K562 (cell line): ENCODE measurements at regions not wholly inside any gene's neighbourhood (a gene's known extent, or its start where the extent isn't known, plus 50 kb on each side); places are given as distances from the start of the nearest gene placed in this dataset.

Experiments
- ATAC-seq: fragments of 200-7000 bp; cut with Tn5 transposase; 3 replicates; pipeline ENCODE4 v1.9.1; 2020; ENCODE audit warnings: moderate library complexity
- BruUV-seq: library from RNA; stranded (reverse); fragments of 400-500 nt; replicated peaks from 2 replicates; lab custom pipeline; 2021; lab: Mats Ljungman, UMichigan
- CTCF ChIA-PET: fragments of 300-600 bp; formaldehyde crosslinking; extraction: SDS; loops from one replicate; lab custom pipeline; 2021; ENCODE audit warnings: low intra/inter-chr PET ratio; lab: Yijun Ruan, JAX
- POLR2A ChIA-PET: fragments of 300-600, 350-650 bp; sonication (Branson Sonifier 250); formaldehyde crosslinking; extraction: SDS; loops from one replicate; lab custom pipeline; 2021; ENCODE audit warnings: antibody characterized with exemption, inconsistent platforms; lab: Yijun Ruan, JAX
- DNase-seq, 4 experiments: peaks; one replicate each; pipeline versions ENCODE4 v3.0.0 to v3.0.0-alpha.2; 2011 to 2018; ENCODE audit warnings: low spot score in 3 of 4, mixed read lengths in 3 of 4; ENCODE audit errors: extremely low read depth in 1 of 4
- FAIRE-seq: peaks from 2 replicates; lab custom pipeline; 2011; peaks lifted over from hg19 to GRCh38; lab: Jason Lieb, UNC
- H2AFZ ChIP-seq: 2 replicates; pipeline ENCODE4 v1.6.0; 2011; ENCODE audit warnings: low read depth, low read length, control low read depth, inconsistent platforms
- H3K27ac ChIP-seq: fragments of 200-600 bp; 3 replicates; pipeline ENCODE4 v1.8.0; 2011; ENCODE audit warnings: low read depth, mild to moderate bottlenecking, control low read depth, inconsistent platforms, low read length, moderate library complexity, mixed read lengths; ENCODE audit errors: extremely low read depth
- H3K27me3 ChIP-seq, 2 experiments: fragments of 300-600 bp in 1 of 2; 2 replicates in 1 of 2; 3 replicates in 1 of 2; pipeline versions ENCODE4 v1.6.0 to v1.8.0; 2011; ENCODE audit warnings: inconsistent platforms in 2 of 2, low read length in 2 of 2, mild to moderate bottlenecking in 1 of 2, mixed read lengths in 1 of 2, moderate library complexity in 1 of 2; ENCODE audit not compliant: control insufficient read depth in 2 of 2, insufficient read depth in 2 of 2
- H3K36me3 ChIP-seq: fragments of 300-600 bp; 3 replicates; pipeline ENCODE4 v1.8.0; 2011; ENCODE audit warnings: mild to moderate bottlenecking, low read length, inconsistent platforms; ENCODE audit not compliant: control insufficient read depth, insufficient read depth
- H3K4me1 ChIP-seq, 2 experiments: fragments of 200-600 bp in 1 of 2; replicated peaks in 1 of 2; 2 replicates in 1 of 2; 3 replicates in 1 of 2; pipeline versions ENCODE4 v1.5.1 to v1.8.0; 2011; ENCODE audit warnings: inconsistent platforms in 2 of 2, low read length in 2 of 2, mild to moderate bottlenecking in 1 of 2, mixed read lengths in 1 of 2, moderate library complexity in 1 of 2; ENCODE audit not compliant: control insufficient read depth in 2 of 2, insufficient read depth in 2 of 2
- H3K4me2 ChIP-seq: 2 replicates; pipeline ENCODE4 v1.6.1; 2011; ENCODE audit warnings: low read length, control low read depth, inconsistent platforms, mixed read lengths; ENCODE audit not compliant: insufficient read depth
- H3K4me3 ChIP-seq: fragments of 200-600 bp; sonication (generic), shearing (Covaris generic); 2 replicates; pipeline ENCODE4 v1.5.1; 2016; ENCODE audit warnings: control low read depth, inconsistent platforms
- H3K79me2 ChIP-seq: fragments of 200-600 bp; 3 replicates; pipeline ENCODE4 v1.8.0; 2011; ENCODE audit warnings: low read length, inconsistent platforms; ENCODE audit not compliant: control insufficient read depth, insufficient read depth
- H3K9ac ChIP-seq, 2 experiments: 2 replicates each; pipeline versions ENCODE4 v1.6.0 to v1.6.1; 2011; ENCODE audit warnings: low read depth in 2 of 2, low read length in 2 of 2, control low read depth in 1 of 2, inconsistent platforms in 1 of 2, mild to moderate bottlenecking in 1 of 2, mixed read lengths in 1 of 2; ENCODE audit not compliant: insufficient read depth in 1 of 2
- H3K9me1 ChIP-seq: one replicate; pipeline ENCODE4 v1.6.0; 2011; ENCODE audit warnings: inconsistent platforms, mild to moderate bottlenecking, low read length, moderate library complexity; ENCODE audit not compliant: control insufficient read depth, insufficient read depth
- H3K9me3 ChIP-seq: replicated peaks from 2 replicates; pipeline ENCODE4 v1.5.1; 2011; ENCODE audit warnings: low read depth, low read length, inconsistent platforms; ENCODE audit not compliant: control insufficient read depth, insufficient read depth
- H4K20me1 ChIP-seq: replicated peaks from 2 replicates; pipeline ENCODE4 v1.6.1; 2011; ENCODE audit warnings: low read length, inconsistent platforms, mixed read lengths; ENCODE audit not compliant: control insufficient read depth, insufficient read depth
- BDP1 ChIP-seq: IDR thresholded peaks from 3 replicates; pipeline ENCODE4 v1.6.1; 2011; ENCODE audit not compliant: insufficient read length, insufficient read depth
- ESRRB ChIP-seq: fragments of 250-450 bp; sonication (Bioruptor Pico); IDR thresholded peaks from 2 replicates; pipeline ENCODE4 v1.5.0; 2020; ENCODE audit warnings: mild to moderate bottlenecking, moderate library complexity, borderline replicate concordance
- NFYB ChIP-seq: IDR thresholded peaks from 2 replicates; pipeline ENCODE4 v1.6.1; 2011; ENCODE audit warnings: mild to moderate bottlenecking, moderate library complexity; ENCODE audit not compliant: insufficient read length; ENCODE audit errors: extremely low read depth
- PHB ChIP-seq: fragments of 250-450 bp; sonication (Bioruptor Pico); IDR thresholded peaks from 2 replicates; pipeline ENCODE4 v1.5.0; 2021
- POLR2H ChIP-seq: IDR thresholded peaks from 2 replicates; pipeline ENCODE4 v1.6.1; 2016; ENCODE audit warnings: missing genetic modification characterization, low read depth, mild to moderate bottlenecking, control low read depth, missing compliant biosample characterization, moderate library complexity
- PYGO2 ChIP-seq: fragments of 450-650 bp; IDR thresholded peaks from 2 replicates; pipeline ENCODE4 v1.6.1; 2016; ENCODE audit warnings: mild to moderate bottlenecking, missing genetic modification characterization, moderate library complexity, missing compliant biosample characterization
- TCF7L2 ChIP-seq: fragments of 150-350 bp; IDR thresholded peaks from 2 replicates; pipeline ENCODE4 v1.6.1; 2016; ENCODE audit warnings: low read depth, mild to moderate bottlenecking, low read length, moderate library complexity
- TEAD2 ChIP-seq: fragments of 450-650 bp; IDR thresholded peaks from 2 replicates; pipeline ENCODE4 v1.6.1; 2016; ENCODE audit warnings: missing genetic modification characterization, control low read depth, missing compliant biosample characterization
- ZNF23 ChIP-seq: fragments of 250-450 bp; sonication (Bioruptor Pico); IDR thresholded peaks from 2 replicates; pipeline ENCODE4 v1.4.0; 2020; ENCODE audit warnings: mild to moderate bottlenecking
- WGBS: fragments of 100-300 bp; shearing (Covaris generic); methylation state at CpG from one replicate; pipeline ENCODE4 v1.1.6; 2016; ENCODE audit warnings: low coverage, mixed read lengths; ENCODE audit not compliant: insufficient coverage; ENCODE audit errors: missing lambda C conversion rate; 5-methylcytosine and 5-hydroxymethylcytosine counted together
- in situ Hi-C: fragments of 300-500 bp; cut with MboI; formaldehyde crosslinking; loops from 4 replicates; pipeline ENCODE4 v1.15.0; 2018; ENCODE audit warnings: inconsistent platforms, mixed read lengths
- intact Hi-C: fragments of 100-400 bp; cut with micrococcal nuclease; formaldehyde crosslinking; loops from 2 replicates; pipeline ENCODE4 v1.14.2; 2022
- TF ChIP-seq, protein P1 (sequence below): sonication (generic); formaldehyde crosslinking; IDR thresholded peaks from 2 replicates; pipeline ENCODE4 v1.8.0; 2023; ENCODE audit warnings: mild to moderate bottlenecking, missing genetic modification reagents
- TF ChIP-seq, protein P2 (sequence below): fragments of 250-450 bp; sonication (Bioruptor Pico); IDR thresholded peaks from 2 replicates; pipeline ENCODE4 v1.4.0; 2020; ENCODE audit warnings: borderline replicate concordance
- TF ChIP-seq, protein P3 (sequence below): sonication (generic); formaldehyde crosslinking; IDR thresholded peaks from 2 replicates; pipeline ENCODE4 v1.4.0; 2020; ENCODE audit warnings: mild to moderate bottlenecking, missing genetic modification reagents

DNA sequence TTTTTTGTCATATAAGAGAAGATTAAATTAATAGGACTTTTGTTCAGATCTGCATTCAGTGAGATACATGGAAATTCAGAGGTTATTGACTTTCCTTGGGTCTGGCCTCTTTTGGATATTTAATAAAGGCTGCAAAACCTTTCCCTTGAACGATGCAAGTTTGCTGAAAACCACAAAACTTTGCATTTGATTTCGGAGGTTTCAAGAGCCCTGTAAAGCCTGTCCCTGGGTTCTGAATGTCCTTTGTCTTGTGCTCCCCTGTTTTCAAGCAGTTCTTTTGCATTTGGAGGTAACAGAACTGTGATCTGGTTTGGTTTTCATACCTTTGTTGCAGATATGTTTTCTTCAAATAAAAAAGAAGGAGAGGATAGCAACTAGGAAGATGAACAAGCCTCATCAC is 188.1 kb upstream of the DMRT1 start:
- TF ChIP-seq ZNF23 (CRISPR knock-in tag) = no peak
- TF ChIP-seq TCF7L2 = no peak
- no peak for TF ChIP-seq PYGO2 (tag)
- no peak for TF ChIP-seq PHB (CRISPR knock-in tag)
- TF ChIP-seq NFYB = no peak
- no peak for TF ChIP-seq ESRRB
- TF ChIP-seq, protein P1, sequence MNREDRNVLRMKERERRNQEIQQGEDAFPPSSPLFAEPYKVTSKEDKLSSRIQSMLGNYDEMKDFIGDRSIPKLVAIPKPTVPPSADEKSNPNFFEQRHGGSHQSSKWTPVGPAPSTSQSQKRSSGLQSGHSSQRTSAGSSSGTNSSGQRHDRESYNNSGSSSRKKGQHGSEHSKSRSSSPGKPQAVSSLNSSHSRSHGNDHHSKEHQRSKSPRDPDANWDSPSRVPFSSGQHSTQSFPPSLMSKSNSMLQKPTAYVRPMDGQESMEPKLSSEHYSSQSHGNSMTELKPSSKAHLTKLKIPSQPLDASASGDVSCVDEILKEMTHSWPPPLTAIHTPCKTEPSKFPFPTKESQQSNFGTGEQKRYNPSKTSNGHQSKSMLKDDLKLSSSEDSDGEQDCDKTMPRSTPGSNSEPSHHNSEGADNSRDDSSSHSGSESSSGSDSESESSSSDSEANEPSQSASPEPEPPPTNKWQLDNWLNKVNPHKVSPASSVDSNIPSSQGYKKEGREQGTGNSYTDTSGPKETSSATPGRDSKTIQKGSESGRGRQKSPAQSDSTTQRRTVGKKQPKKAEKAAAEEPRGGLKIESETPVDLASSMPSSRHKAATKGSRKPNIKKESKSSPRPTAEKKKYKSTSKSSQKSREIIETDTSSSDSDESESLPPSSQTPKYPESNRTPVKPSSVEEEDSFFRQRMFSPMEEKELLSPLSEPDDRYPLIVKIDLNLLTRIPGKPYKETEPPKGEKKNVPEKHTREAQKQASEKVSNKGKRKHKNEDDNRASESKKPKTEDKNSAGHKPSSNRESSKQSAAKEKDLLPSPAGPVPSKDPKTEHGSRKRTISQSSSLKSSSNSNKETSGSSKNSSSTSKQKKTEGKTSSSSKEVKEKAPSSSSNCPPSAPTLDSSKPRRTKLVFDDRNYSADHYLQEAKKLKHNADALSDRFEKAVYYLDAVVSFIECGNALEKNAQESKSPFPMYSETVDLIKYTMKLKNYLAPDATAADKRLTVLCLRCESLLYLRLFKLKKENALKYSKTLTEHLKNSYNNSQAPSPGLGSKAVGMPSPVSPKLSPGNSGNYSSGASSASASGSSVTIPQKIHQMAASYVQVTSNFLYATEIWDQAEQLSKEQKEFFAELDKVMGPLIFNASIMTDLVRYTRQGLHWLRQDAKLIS = no peak
- TF ChIP-seq TEAD2 = no peak
- TF ChIP-seq POLR2H (tag) = no peak
- TF ChIP-seq, protein P2, sequence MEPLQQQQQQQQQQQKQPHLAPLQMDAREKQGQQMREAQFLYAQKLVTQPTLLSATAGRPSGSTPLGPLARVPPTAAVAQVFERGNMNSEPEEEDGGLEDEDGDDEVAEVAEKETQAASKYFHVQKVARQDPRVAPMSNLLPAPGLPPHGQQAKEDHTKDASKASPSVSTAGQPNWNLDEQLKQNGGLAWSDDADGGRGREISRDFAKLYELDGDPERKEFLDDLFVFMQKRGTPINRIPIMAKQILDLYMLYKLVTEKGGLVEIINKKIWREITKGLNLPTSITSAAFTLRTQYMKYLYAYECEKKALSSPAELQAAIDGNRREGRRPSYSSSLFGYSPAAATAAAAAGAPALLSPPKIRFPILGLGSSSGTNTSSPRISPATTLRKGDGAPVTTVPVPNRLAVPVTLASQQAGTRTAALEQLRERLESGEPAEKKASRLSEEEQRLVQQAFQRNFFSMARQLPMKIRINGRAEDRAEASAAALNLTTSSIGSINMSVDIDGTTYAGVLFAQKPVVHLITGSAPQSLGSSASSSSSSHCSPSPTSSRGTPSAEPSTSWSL (CRISPR knock-in tag) = no peak
- no peak for TF ChIP-seq BDP1
- TF ChIP-seq, protein P3, sequence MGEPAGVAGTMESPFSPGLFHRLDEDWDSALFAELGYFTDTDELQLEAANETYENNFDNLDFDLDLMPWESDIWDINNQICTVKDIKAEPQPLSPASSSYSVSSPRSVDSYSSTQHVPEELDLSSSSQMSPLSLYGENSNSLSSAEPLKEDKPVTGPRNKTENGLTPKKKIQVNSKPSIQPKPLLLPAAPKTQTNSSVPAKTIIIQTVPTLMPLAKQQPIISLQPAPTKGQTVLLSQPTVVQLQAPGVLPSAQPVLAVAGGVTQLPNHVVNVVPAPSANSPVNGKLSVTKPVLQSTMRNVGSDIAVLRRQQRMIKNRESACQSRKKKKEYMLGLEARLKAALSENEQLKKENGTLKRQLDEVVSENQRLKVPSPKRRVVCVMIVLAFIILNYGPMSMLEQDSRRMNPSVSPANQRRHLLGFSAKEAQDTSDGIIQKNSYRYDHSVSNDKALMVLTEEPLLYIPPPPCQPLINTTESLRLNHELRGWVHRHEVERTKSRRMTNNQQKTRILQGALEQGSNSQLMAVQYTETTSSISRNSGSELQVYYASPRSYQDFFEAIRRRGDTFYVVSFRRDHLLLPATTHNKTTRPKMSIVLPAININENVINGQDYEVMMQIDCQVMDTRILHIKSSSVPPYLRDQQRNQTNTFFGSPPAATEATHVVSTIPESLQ (CRISPR knock-in tag) = no peak
- ATAC-seq (no peak), FAIRE-seq (no peak), DNase-seq (no peak)
- Histone ChIP-seq H3K9me1 (no peaks in the 10 kb centered on the region), H3K36me3 (no peaks in the 10 kb centered on the region), H3K4me2 (no peak overlapping the region), H3K9me3 (no peaks in the 10 kb centered on the region), H3K27ac (no peak overlapping the region), H3K9ac (no peak overlapping the region), H3K4me1 (no peaks in the 10 kb centered on the region; a peak in 1 of 5 replicates), H4K20me1 (no peaks in the 10 kb centered on the region), H3K27me3 (no peaks in the 10 kb centered on the region), H3K79me2 (no peaks in the 10 kb centered on the region), H2AFZ (no peak overlapping the region), H3K4me3 (no peak overlapping the region)
- intact Hi-C loops = no loop called here
- ChIA-PET CTCF (no interaction called here), POLR2A (no interaction called here)
- BruUV-seq = no TSS peak
- WGBS = 0% methylated on average over 2 of the region's 2 CpGs
- in situ Hi-C loops = no loop called here
